ENCODE measurements at regions not wholly inside any gene's neighbourhood (a gene's known extent, or its start where the extent isn't known, plus 50 kb on each side); places are given as distances from the start of the nearest gene placed in this dataset.

- DNase-seq (ENCODE audit: insufficient read length, low spot score) = no peak
- no peak for TF ChIP-seq POLR2A (IDR thresholded peaks at IDR 0.05; ENCODE audit: low read depth, low read length)
- FAIRE-seq = no peak
These were observed 789.8 kb upstream of the PTPRD start for GRCh38 chr9:11402621-11403020.

- DNase-seq (ENCODE audit: insufficient read length, low spot score) (no peak), FAIRE-seq (no peak)
- no peak for TF ChIP-seq POLR2A (IDR thresholded peaks at IDR 0.05; ENCODE audit: low read depth, low read length)
These were observed 801.4 kb upstream of the PTPRD start for GRCh38 chr9:11414241-11414640.

DNA sequence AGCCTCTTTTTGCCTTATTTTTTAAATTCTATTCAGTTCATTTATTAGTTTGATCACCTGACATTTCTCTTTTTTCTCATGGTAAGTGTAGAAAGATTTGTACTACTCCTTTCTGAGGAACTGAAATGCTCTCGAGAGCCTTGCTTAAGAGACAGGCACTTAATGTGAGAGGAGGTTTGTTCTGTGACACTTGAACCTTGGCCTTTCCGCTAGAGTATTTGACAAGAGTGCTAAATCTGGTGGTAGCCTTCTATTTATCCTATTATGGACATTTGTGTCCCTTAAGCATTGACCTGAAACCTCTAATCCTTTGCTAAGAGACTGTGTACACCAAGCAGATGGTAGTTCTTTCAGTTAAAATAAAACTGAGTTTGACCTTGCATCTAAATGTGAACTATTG lies 805.0 kb upstream of the PTPRD start:
- no peak for TF ChIP-seq POLR2A (IDR thresholded peaks at IDR 0.05; ENCODE audit: low read depth, low read length)
- DNase-seq (ENCODE audit: insufficient read length, low spot score) (no peak), FAIRE-seq (no peak)

DNA sequence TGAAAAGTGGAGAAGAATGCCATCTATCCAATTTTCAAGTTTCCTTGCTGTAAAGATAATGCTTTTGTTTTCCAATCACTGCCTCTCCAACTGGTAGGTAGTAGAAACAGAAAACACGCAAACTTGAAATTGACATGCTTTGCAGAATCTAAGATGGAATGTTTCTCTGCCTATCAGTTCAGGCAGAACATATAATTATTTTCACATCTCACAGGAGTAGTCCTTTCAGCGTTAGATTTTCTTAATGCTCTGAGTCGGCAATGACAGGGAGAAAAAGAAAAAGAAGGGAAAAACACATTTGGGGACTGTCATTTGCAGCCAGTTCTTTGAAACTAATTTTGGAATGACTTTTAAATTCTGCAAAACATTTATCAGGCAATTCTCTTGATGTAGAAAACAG lies 818.7 kb upstream of the PTPRD start:
- TF ChIP-seq POLR2A (IDR thresholded peaks at IDR 0.05; ENCODE audit: low read depth, low read length) = no peak
- FAIRE-seq (no peak), DNase-seq (ENCODE audit: insufficient read length, low spot score) (no peak)

GRCh38 chr9:11432361-11432760 lies 819.6 kb upstream of the PTPRD start:
- DNase-seq (ENCODE audit: insufficient read length, low spot score) (no peak), FAIRE-seq (no peak)
- TF ChIP-seq POLR2A (IDR thresholded peaks at IDR 0.05; ENCODE audit: low read depth, low read length) = no peak

GRCh38 chr9:11443631-11444030 lies 830.8 kb upstream of the PTPRD start:
- DNase-seq (ENCODE audit: insufficient read length, low spot score) (no peak), FAIRE-seq (no peak)
- TF ChIP-seq POLR2A (IDR thresholded peaks at IDR 0.05; ENCODE audit: low read depth, low read length) = no peak

GRCh38 chr9:11457825-11458790 lies 845.3 kb upstream of the PTPRD start:
- no peak for DNase-seq (ENCODE audit: insufficient read length, low spot score)
- TF ChIP-seq POLR2A (IDR thresholded peaks at IDR 0.05; ENCODE audit: low read depth, low read length) = no peak
- FAIRE-seq = peak; percentile 57

DNA sequence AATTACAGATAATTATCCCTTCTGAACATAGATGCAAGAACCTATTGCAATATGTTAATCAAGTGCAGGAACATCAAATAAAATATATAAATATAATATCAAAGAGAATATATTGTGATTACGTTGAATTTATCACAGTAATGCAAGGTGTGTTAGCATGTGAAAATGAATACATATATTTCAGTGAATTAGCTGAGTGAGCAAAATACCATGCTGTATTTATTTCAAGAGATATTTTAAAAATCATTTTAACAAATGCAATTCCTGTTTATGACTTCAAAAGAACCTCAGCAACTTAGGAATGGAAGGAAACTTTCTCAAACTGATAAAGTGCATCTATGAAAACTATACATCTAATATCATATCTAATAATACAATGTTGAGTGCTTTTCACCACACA lies 856.9 kb upstream of the PTPRD start:
- no peak for TF ChIP-seq POLR2A (IDR thresholded peaks at IDR 0.05; ENCODE audit: low read depth, low read length)
- no peak for DNase-seq (ENCODE audit: insufficient read length, low spot score)
- FAIRE-seq = no peak

GRCh38 chr9:11471321-11471720 lies 858.5 kb upstream of the PTPRD start:
- DNase-seq (ENCODE audit: insufficient read length, low spot score) (no peak), FAIRE-seq (no peak)
- TF ChIP-seq POLR2A (IDR thresholded peaks at IDR 0.05; ENCODE audit: low read depth, low read length) = no peak

- DNase-seq (ENCODE audit: insufficient read length, low spot score) = no peak
- TF ChIP-seq POLR2A (IDR thresholded peaks at IDR 0.05; ENCODE audit: low read depth, low read length) = no peak
- FAIRE-seq = no peak
These were observed 888.0 kb upstream of the PTPRD start for GRCh38 chr9:11500780-11501179.

DNA sequence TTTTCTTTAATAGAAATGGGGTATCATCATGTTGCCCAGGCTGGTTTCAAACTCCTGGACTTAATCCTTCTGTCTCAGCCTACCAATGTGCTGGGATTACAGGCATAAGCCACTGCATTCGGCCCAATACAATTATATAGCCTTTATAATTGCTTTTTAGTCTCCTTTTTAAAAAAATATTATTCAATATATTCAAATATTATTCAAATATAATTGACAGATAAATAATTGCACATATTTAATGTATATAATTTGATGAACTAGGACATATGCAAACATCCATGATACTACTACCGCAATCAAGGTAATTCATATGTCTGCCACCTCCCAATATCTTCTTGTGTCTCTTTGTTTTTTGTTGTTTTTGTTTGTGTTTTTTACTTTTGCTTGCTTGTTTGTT lies 894.2 kb upstream of the PTPRD start:
- TF ChIP-seq POLR2A (IDR thresholded peaks at IDR 0.05; ENCODE audit: low read depth, low read length) = no peak
- FAIRE-seq (no peak), DNase-seq (ENCODE audit: insufficient read length, low spot score) (no peak)

- DNase-seq (ENCODE audit: insufficient read length, low spot score) (no peak), FAIRE-seq (no peak)
- no peak for TF ChIP-seq POLR2A (IDR thresholded peaks at IDR 0.05; ENCODE audit: low read depth, low read length)
These were observed 924.8 kb upstream of the PTPRD start for GRCh38 chr9:11537566-11537965.

DNA sequence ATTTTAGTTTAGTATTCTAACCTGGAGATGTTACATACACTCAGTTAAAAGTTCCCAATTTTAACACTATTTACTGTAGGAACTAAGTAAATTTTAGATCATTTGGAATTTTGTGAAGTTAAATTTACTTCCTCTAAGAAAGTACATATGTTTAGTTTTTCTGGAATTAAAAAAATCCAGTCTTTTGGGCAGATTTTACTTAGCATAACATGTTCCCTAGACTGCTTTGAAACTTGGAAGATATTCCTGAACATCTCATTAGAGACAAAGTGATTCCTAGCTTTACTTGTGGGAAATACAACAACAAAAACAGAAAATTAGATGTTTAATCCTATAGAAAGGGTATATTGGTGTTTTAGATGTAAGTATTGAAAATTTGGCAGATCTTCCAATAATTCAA lies 930.0 kb upstream of the PTPRD start:
- DNase-seq (ENCODE audit: insufficient read length, low spot score) (no peak), FAIRE-seq (no peak)
- TF ChIP-seq POLR2A (IDR thresholded peaks at IDR 0.05; ENCODE audit: low read depth, low read length) = no peak

DNA sequence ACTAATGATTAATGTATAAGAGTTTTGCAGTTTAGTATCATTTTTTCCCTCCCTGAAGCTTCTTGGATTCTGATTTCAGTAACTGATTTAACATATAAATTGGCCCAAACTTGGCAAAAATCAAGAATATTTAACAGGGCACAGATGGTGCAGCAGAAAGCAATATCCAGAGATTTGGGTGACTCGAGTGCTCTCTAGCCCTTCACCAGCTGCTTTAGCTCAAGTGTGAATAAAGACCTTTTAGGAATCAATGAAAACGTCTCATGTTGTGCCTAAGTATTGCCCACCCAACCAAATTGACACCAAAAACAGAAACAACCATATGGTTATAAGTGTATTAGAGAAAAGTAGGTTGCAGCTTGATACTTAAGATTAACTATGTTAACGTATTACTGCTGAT lies 933.4 kb upstream of the PTPRD start:
- FAIRE-seq (no peak), DNase-seq (ENCODE audit: insufficient read length, low spot score) (no peak)
- TF ChIP-seq POLR2A (IDR thresholded peaks at IDR 0.05; ENCODE audit: low read depth, low read length) = no peak

DNA sequence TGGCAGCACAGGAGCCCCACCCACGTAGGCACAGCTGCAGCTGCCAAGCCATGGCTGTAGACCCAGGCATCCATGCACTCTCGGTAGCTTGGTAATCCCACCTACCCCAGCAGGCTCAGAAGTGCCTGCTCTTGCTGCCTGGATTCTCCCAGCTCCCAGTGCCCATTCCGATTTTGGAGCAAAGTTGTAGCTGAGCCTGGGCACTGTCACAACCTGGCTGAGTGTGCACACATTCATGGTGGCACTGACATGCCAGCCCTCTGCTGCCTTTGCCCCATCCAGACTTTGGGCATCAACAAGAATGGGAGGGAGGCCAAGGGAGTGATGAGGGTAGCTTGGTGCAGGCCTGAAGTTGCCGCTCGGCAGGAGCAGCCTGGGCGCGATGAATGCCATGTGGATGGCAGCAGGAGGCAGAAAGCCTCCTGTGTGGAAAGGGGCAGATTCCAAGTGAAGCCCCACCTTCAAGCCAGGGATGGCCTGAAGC lies 936.6 kb upstream of the PTPRD start:
- FAIRE-seq = no peak
- DNase-seq (ENCODE audit: insufficient read length, low spot score) = no peak
- TF ChIP-seq POLR2A (IDR thresholded peaks at IDR 0.05; ENCODE audit: low read depth, low read length) = no peak

Measured in H54 (cell line).